GM19043 (cell line): ENCODE measurements at regions not wholly inside any gene's neighbourhood (a gene's known extent, or its start where the extent isn't known, plus 50 kb on each side); places are given as distances from the start of the nearest gene placed in this dataset.
"Not testable (repeated sequence)": the region's sequence is repeated elsewhere in the genome, so short reads cannot be mapped to it uniquely, and the experiment has no call there.

Experiments
- ATAC-seq: cut with Tn5 transposase; IDR thresholded peaks from one replicate; pipeline ENCODE4 v1.9.1; 2021; ENCODE audit warnings: low read depth; ENCODE audit not compliant: unreplicated experiment

- ATAC-seq, result no peak
These were observed 107.4 kb downstream of the UTRN start for GRCh38 chr6:144392536-144392935.

- ATAC-seq, result no peak
These were observed 109.1 kb downstream of the UTRN start for GRCh38 chr6:144394210-144394609.

GRCh38 chr6:144395014-144395413, 109.9 kb downstream of the UTRN start:
- ATAC-seq, result no peak

GRCh38 chr6:144395826-144396225, 110.7 kb downstream of the UTRN start:
- no peak for ATAC-seq

DNA sequence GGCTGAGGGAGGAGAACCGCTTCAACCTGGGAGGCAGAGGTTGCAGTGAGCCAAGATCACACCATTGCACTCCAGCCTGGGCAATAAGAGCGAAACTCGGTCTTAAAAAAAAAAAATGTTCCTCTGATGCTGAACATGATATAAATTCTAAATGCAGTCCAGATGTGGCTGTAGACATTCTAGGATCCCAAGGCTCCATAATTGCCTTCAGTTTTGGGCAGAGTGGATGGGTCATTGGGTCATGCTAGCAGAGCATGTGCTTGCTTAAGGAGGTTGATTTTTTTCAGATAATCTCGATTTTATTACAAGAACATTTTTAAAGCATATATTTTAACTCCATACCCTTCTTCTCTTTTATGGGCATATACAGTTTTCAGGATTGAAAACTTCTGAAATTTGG, 112.0 kb downstream of the UTRN start:
- no peak for ATAC-seq

- ATAC-seq, result no peak
These were observed 115.2 kb downstream of the UTRN start for GRCh38 chr6:144400321-144400720.

GRCh38 chr6:144401736-144402733, 116.9 kb downstream of the UTRN start:
- no peak for ATAC-seq

DNA sequence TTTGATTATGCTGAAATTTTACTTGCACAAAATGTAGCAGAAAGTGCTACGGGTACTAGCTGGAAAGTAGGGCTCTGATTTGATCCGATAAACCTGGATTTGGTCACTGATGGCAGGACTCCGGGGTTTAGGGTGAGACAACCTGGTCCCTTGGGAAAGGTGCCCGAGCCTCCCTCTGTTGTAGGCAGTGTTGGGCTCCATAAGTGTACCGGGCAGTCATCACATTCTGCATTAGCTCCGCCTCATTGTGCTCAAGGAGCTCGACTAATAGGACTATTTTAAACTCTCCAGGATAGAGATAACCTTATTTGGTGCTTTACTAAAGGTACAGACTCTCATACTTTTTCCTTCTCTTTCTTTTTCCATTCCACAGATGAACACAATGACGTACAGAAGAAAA, 117.6 kb downstream of the UTRN start:
- no peak for ATAC-seq

GRCh38 chr6:144405163-144405562, 120.0 kb downstream of the UTRN start:
- ATAC-seq, result no peak

- ATAC-seq, result no peak
These were observed 121.7 kb downstream of the UTRN start for GRCh38 chr6:144406796-144407195.

DNA sequence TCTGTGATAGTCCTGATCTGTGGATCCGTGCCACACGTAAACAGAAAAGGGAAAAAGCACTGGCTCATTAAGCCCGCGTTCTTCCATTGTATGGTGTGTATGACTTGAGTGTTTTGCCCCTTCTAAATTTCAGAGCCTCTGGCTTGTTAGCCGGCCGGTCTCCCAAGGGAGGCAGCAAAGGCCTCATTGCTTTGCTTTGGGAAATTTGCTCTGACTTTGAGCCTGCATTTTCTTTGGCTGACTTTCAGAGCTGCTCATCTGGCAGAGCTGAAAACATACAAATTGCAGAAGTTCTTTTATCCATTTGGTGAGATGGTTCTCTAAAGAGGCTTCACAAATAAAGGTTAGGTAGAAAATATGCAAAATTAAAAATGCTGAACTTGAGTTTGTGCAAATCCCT, 123.0 kb downstream of the UTRN start:
- no peak for ATAC-seq

DNA sequence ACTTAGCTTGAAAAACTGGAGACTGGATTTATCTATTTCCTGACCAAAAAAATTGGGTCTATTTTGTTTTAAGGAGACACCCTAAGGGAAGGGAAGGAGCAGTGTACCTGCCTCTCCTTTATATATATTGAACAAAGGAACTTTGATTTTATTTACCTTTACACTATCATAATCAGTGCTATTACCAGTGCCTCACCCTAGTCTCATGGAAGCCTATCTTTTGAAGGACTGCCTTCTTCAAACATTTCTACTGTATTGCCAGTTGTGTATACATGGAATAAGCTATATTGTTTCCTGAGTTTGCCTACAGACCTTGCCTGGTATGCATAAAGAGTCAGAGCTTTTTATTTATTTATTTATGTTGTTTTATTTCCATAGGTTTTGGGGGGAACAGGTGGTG, 124.9 kb downstream of the UTRN start:
- ATAC-seq, result no peak

DNA sequence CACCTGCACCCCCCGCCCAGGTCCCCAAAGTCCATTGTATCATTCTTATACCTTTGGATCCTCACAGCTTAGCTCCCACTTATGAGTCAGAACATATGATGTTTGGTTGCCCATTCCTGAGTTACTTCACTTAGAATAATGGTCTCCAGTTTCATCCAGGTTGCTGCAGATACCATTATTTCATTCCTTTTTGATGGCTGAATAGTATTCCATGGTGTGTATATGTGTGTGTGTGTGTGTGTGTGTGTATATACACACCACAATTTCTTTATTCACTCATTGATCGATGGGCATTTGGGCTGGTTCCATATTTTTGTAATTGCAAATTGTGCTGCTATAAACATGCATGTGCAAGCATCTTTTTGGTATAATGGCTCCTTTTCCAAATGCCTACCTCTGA, 125.4 kb downstream of the UTRN start:
- not testable (repeated sequence) for ATAC-seq

DNA sequence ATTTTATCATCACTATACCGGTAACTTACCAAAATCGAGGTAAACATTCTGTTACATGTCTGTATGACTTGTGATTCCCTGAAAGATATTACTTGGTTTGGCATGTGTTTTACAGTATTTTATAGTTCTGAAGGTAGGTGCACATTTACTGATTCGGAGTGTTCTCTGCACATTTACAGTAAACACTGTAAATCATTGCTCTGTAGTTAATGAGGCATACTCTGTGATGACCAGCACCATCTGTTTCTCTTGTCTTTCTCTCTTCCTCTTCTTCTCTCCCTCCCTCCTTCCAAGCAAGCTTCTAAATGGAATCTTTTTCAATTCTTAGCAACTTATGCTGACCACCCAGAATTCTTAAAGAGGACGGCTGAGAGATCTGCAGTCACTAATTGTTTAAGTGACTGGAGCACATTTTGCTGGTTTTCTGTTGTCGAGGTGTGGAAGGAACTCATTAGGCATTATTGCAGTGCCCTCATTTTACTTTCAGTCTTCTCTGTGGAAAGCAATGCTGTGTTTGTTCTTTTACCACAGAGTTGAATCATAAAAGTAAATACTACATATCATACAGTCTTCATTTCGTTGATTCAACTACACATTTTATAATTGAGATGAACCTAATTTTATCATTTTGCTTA, 126.5 kb downstream of the UTRN start:
- ATAC-seq, result no peak

GRCh38 chr6:144413418-144413817, 128.3 kb downstream of the UTRN start:
- ATAC-seq, result no peak

- ATAC-seq, result no peak
These were observed 129.9 kb downstream of the UTRN start for GRCh38 chr6:144415014-144415413.

- ATAC-seq, result no peak
These were observed 130.7 kb downstream of the UTRN start for GRCh38 chr6:144415835-144416237.

GRCh38 chr6:144416244-144416643, 131.1 kb downstream of the UTRN start:
- ATAC-seq, result no peak

DNA sequence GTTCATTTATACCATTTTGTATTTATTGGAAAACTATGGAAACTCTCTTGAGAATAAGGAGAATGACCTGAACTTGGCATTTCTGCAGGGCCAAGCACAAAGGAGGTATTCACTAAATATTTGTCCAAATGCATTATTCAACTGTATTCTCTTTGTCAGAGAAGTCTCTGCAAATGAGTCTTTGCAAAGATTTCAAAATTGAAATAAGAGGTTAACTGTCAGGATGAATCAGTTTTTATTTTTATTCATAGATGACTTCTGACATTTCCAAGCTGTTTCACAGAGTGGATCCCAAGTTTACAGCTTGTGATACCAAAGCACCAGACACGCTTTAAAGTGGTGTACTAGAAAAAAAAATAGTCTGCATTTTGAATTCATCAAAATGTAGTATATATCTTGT, 131.6 kb downstream of the UTRN start:
- no peak for ATAC-seq

- ATAC-seq, result no peak
These were observed 132.5 kb downstream of the UTRN start for GRCh38 chr6:144417681-144418080.

GRCh38 chr6:144418959-144419545, 133.9 kb downstream of the UTRN start:
- ATAC-seq, result no peak
